ENCODE measurements at regions not wholly inside any gene's neighbourhood (a gene's known extent, or its start where the extent isn't known, plus 50 kb on each side); places are given as distances from the start of the nearest gene placed in this dataset.

GRCh38 chr9:19967888-19968459, 179.1 kb upstream of the SLC24A2 start:
- Histone ChIP-seq H3K4me2 (ENCODE audit: low read length) (no peak overlapping the region), H3K79me2 (ENCODE audit: insufficient read depth, low read length) (no peaks in the 10 kb centered on the region), H3K9me3 (ENCODE audit: insufficient read depth, low read depth, low read length) (no peaks in the 10 kb centered on the region), H3K27me3 (ENCODE audit: insufficient read depth, low read length) (no peaks in the 10 kb centered on the region), H3K4me3 (ENCODE audit: insufficient read depth, low read depth, low read length) (no peak overlapping the region), H3K27ac (ENCODE audit: low read depth, low read length) (no peak overlapping the region), H3K4me1 (ENCODE audit: insufficient read depth, low read length) (no peaks in the 10 kb centered on the region), H4K20me1 (ENCODE audit: insufficient read depth, low read length) (no peaks in the 10 kb centered on the region), H3K9ac (ENCODE audit: low read length) (no peak overlapping the region), H3K36me3 (ENCODE audit: insufficient read depth, low read length) (no peaks in the 10 kb centered on the region), H2AFZ (ENCODE audit: low read depth, low read length) (no peak overlapping the region)
- Mint-ChIP-seq H3K36me3 (ENCODE audit: low read depth, unreplicated experiment) (no peaks in the 10 kb centered on the region), H3K4me3 (ENCODE audit: unreplicated experiment) (no peak overlapping the region), H3K27me3 (ENCODE audit: low read depth, unreplicated experiment) (no peaks in the 10 kb centered on the region), H3K9me3 (ENCODE audit: unreplicated experiment) (no peaks in the 10 kb centered on the region), H3K4me1 (ENCODE audit: low read depth, unreplicated experiment) (peaks cover 16% of the 10 kb centered on the region), H3K27ac (ENCODE audit: unreplicated experiment) (no peak overlapping the region)
- DNase-seq (ENCODE audit: low read depth) (no peak), FAIRE-seq (no peak)
- TF ChIP-seq, protein P1, sequence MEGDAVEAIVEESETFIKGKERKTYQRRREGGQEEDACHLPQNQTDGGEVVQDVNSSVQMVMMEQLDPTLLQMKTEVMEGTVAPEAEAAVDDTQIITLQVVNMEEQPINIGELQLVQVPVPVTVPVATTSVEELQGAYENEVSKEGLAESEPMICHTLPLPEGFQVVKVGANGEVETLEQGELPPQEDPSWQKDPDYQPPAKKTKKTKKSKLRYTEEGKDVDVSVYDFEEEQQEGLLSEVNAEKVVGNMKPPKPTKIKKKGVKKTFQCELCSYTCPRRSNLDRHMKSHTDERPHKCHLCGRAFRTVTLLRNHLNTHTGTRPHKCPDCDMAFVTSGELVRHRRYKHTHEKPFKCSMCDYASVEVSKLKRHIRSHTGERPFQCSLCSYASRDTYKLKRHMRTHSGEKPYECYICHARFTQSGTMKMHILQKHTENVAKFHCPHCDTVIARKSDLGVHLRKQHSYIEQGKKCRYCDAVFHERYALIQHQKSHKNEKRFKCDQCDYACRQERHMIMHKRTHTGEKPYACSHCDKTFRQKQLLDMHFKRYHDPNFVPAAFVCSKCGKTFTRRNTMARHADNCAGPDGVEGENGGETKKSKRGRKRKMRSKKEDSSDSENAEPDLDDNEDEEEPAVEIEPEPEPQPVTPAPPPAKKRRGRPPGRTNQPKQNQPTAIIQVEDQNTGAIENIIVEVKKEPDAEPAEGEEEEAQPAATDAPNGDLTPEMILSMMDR (IDR thresholded peaks at IDR 0.05; ENCODE audit: insufficient read depth, low read depth, low read length), result no peak
- no peak for TF ChIP-seq EZH2 (IDR thresholded peaks at IDR 0.05; ENCODE audit: insufficient read depth, low read length)

GRCh38 chr9:19967216-19967887, 178.5 kb upstream of the SLC24A2 start:
- DNase-seq (ENCODE audit: low read depth), result no peak
- Histone ChIP-seq H3K9ac (ENCODE audit: low read length) (no peak overlapping the region), H3K27ac (ENCODE audit: low read depth, low read length) (no peak overlapping the region), H3K79me2 (ENCODE audit: insufficient read depth, low read length) (no peaks in the 10 kb centered on the region), H4K20me1 (ENCODE audit: insufficient read depth, low read length) (no peaks in the 10 kb centered on the region), H3K4me1 (ENCODE audit: insufficient read depth, low read length) (no peaks in the 10 kb centered on the region), H3K27me3 (ENCODE audit: insufficient read depth, low read length) (no peaks in the 10 kb centered on the region), H2AFZ (ENCODE audit: low read depth, low read length) (no peak overlapping the region), H3K9me3 (ENCODE audit: insufficient read depth, low read depth, low read length) (no peaks in the 10 kb centered on the region), H3K36me3 (ENCODE audit: insufficient read depth, low read length) (no peaks in the 10 kb centered on the region), H3K4me2 (ENCODE audit: low read length) (no peak overlapping the region), H3K4me3 (ENCODE audit: insufficient read depth, low read depth, low read length) (no peak overlapping the region)
- Mint-ChIP-seq H3K4me3 (ENCODE audit: unreplicated experiment) (no peak overlapping the region), H3K4me1 (ENCODE audit: low read depth, unreplicated experiment) (peaks cover 16% of the 10 kb centered on the region), H3K9me3 (ENCODE audit: unreplicated experiment) (no peaks in the 10 kb centered on the region), H3K27me3 (ENCODE audit: low read depth, unreplicated experiment) (no peaks in the 10 kb centered on the region), H3K36me3 (ENCODE audit: low read depth, unreplicated experiment) (no peaks in the 10 kb centered on the region), H3K27ac (ENCODE audit: unreplicated experiment) (no peak overlapping the region)
- no peak for FAIRE-seq
- no peak for TF ChIP-seq EZH2 (IDR thresholded peaks at IDR 0.05; ENCODE audit: insufficient read depth, low read length)
- TF ChIP-seq, protein P1 (IDR thresholded peaks at IDR 0.05; ENCODE audit: insufficient read depth, low read depth, low read length), result no peak

GRCh38 chr9:19965336-19965735, 176.5 kb upstream of the SLC24A2 start:
- H3K36me3 Mint-ChIP-seq (ENCODE audit: low read depth, unreplicated experiment), result no peaks in the 10 kb centered on the region
- H3K4me3 Mint-ChIP-seq (ENCODE audit: unreplicated experiment), result no peak overlapping the region
- H3K27me3 Mint-ChIP-seq (ENCODE audit: low read depth, unreplicated experiment), result no peaks in the 10 kb centered on the region
- Histone ChIP-seq H3K27me3 (ENCODE audit: insufficient read depth, low read length) (no peaks in the 10 kb centered on the region), H3K4me3 (ENCODE audit: insufficient read depth, low read depth, low read length) (no peak overlapping the region), H3K27ac (ENCODE audit: low read depth, low read length) (no peak overlapping the region), H3K4me2 (ENCODE audit: low read length) (no peak overlapping the region), H3K4me1 (ENCODE audit: insufficient read depth, low read length) (no peaks in the 10 kb centered on the region), H4K20me1 (ENCODE audit: insufficient read depth, low read length) (no peaks in the 10 kb centered on the region), H3K36me3 (ENCODE audit: insufficient read depth, low read length) (no peaks in the 10 kb centered on the region), H3K79me2 (ENCODE audit: insufficient read depth, low read length) (no peaks in the 10 kb centered on the region), H3K9me3 (ENCODE audit: insufficient read depth, low read depth, low read length) (no peaks in the 10 kb centered on the region), H2AFZ (ENCODE audit: low read depth, low read length) (no peak overlapping the region), H3K9ac (ENCODE audit: low read length) (no peak overlapping the region)
- peaks cover 16% of the 10 kb centered on the region for H3K4me1 Mint-ChIP-seq (ENCODE audit: low read depth, unreplicated experiment)
- peak overlapping the region; percentile 47 for H3K27ac Mint-ChIP-seq (ENCODE audit: unreplicated experiment)
- peak; percentile 50 for DNase-seq (ENCODE audit: low read depth)
- TF ChIP-seq EZH2 (IDR thresholded peaks at IDR 0.05; ENCODE audit: insufficient read depth, low read length), result no peak
- TF ChIP-seq, protein P1 (IDR thresholded peaks at IDR 0.05; ENCODE audit: insufficient read depth, low read depth, low read length), result no peak
- FAIRE-seq, result no peak
- peaks cover 2% of the 10 kb centered on the region for H3K9me3 Mint-ChIP-seq (ENCODE audit: unreplicated experiment)

Data from astrocyte (in vitro differentiated cells and primary cell).